ENCODE measurements at regions not wholly inside any gene's neighbourhood (a gene's known extent, or its start where the extent isn't known, plus 50 kb on each side); places are given as distances from the start of the nearest gene placed in this dataset.

DNA sequence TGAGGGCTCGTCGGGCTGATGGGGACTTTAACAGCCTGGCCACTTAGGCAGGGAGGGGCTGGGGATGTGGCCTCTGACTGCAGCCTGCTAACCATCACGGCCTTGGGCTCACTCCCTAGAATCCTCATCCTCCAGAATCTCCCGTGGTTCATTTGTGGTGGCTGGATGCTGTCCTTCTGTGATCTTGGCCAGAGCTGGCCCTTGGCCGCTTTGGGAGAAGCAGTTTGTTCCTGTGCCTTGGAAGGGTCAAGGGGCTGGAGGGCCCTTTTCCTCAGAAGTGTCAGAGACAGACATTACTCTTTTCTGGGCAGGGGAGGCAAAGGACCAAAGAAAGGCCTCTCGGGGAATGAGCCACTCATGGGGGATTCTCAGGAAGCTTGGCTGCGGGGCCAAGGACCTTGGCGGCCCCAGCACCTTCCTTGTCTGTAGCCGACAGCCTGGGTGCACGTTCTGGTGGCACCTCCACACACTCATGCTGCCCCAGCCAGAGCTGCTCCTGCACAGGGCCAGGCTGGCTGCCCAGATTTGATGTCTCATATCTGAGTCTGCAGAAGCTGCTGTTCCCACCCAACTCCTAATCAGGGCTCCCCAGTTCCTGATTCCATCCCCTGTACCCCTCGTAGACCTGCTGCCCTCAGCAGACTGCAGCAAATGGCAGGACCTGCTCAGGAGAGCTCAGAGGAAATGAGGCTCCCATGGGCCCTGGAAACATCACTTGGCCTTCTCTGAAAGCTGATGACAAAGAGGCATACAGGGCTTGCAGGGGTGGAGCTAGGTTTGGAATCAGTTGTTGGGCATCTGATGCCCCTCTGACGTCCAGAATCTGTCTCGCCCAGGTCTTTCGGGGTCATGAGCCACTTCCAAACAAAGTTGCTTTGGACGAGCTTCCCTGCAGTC, 107.7 kb downstream of the CTTN start:
- no peak overlapping the region for H3K4me3 ChIP-seq (ENCODE audit: low read length)
- H3K36me3 ChIP-seq (ENCODE audit: insufficient read depth, low read length) = no peaks in the 10 kb centered on the region
- no peak overlapping the region for H2AFZ ChIP-seq (ENCODE audit: low read depth, low read length)
- TF ChIP-seq, protein P1, sequence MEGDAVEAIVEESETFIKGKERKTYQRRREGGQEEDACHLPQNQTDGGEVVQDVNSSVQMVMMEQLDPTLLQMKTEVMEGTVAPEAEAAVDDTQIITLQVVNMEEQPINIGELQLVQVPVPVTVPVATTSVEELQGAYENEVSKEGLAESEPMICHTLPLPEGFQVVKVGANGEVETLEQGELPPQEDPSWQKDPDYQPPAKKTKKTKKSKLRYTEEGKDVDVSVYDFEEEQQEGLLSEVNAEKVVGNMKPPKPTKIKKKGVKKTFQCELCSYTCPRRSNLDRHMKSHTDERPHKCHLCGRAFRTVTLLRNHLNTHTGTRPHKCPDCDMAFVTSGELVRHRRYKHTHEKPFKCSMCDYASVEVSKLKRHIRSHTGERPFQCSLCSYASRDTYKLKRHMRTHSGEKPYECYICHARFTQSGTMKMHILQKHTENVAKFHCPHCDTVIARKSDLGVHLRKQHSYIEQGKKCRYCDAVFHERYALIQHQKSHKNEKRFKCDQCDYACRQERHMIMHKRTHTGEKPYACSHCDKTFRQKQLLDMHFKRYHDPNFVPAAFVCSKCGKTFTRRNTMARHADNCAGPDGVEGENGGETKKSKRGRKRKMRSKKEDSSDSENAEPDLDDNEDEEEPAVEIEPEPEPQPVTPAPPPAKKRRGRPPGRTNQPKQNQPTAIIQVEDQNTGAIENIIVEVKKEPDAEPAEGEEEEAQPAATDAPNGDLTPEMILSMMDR (IDR thresholded peaks at IDR 0.05; ENCODE audit: poor library complexity, severe bottlenecking) = no peak
- TF ChIP-seq EP300 (conservative IDR thresholded peaks at IDR 0.05; ENCODE audit: poor library complexity, severe bottlenecking) (no peak), MXI1 (conservative IDR thresholded peaks at IDR 0.05; ENCODE audit: poor library complexity, severe bottlenecking) (no peak), POLR2AphosphoS5 (IDR thresholded peaks at IDR 0.05) (no peak), SMC3 (conservative IDR thresholded peaks at IDR 0.05; ENCODE audit: poor library complexity) (no peak), RAD21 (conservative IDR thresholded peaks at IDR 0.05) (no peak), TAF1 (IDR thresholded peaks at IDR 0.05; ENCODE audit: low read depth) (no peak), EZH2 (IDR thresholded peaks at IDR 0.05; ENCODE audit: borderline replicate concordance, insufficient read depth, low read length, poor library complexity, severe bottlenecking) (no peak)
- TF ChIP-seq, protein P2, sequence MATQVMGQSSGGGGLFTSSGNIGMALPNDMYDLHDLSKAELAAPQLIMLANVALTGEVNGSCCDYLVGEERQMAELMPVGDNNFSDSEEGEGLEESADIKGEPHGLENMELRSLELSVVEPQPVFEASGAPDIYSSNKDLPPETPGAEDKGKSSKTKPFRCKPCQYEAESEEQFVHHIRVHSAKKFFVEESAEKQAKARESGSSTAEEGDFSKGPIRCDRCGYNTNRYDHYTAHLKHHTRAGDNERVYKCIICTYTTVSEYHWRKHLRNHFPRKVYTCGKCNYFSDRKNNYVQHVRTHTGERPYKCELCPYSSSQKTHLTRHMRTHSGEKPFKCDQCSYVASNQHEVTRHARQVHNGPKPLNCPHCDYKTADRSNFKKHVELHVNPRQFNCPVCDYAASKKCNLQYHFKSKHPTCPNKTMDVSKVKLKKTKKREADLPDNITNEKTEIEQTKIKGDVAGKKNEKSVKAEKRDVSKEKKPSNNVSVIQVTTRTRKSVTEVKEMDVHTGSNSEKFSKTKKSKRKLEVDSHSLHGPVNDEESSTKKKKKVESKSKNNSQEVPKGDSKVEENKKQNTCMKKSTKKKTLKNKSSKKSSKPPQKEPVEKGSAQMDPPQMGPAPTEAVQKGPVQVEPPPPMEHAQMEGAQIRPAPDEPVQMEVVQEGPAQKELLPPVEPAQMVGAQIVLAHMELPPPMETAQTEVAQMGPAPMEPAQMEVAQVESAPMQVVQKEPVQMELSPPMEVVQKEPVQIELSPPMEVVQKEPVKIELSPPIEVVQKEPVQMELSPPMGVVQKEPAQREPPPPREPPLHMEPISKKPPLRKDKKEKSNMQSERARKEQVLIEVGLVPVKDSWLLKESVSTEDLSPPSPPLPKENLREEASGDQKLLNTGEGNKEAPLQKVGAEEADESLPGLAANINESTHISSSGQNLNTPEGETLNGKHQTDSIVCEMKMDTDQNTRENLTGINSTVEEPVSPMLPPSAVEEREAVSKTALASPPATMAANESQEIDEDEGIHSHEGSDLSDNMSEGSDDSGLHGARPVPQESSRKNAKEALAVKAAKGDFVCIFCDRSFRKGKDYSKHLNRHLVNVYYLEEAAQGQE (IDR thresholded peaks at IDR 0.05; ENCODE audit: borderline replicate concordance) = no peak
- no peaks in the 10 kb centered on the region for H3K27me3 ChIP-seq (ENCODE audit: insufficient read depth, low read depth, low read length)
- H3K9me2 ChIP-seq (ENCODE audit: insufficient read depth, low read length) = no peaks in the 10 kb centered on the region
- H3K27ac ChIP-seq (ENCODE audit: low read length) = no peak overlapping the region
- no peaks in the 10 kb centered on the region for H4K20me1 ChIP-seq (ENCODE audit: insufficient read depth)
- no peak overlapping the region for H3K4me2 ChIP-seq (ENCODE audit: low read length)
- H3K79me2 ChIP-seq (replicated peaks; ENCODE audit: insufficient read depth, low read length) = peaks cover 6% of the 10 kb centered on the region
- H3F3A ChIP-seq (ENCODE audit: insufficient read depth, low read length, poor library complexity, severe bottlenecking) = no peaks in the 10 kb centered on the region
- H3K9ac ChIP-seq (ENCODE audit: low read length) = no peak overlapping the region
- H3K9me3 ChIP-seq (ENCODE audit: low read length) = no peaks in the 10 kb centered on the region

DNA sequence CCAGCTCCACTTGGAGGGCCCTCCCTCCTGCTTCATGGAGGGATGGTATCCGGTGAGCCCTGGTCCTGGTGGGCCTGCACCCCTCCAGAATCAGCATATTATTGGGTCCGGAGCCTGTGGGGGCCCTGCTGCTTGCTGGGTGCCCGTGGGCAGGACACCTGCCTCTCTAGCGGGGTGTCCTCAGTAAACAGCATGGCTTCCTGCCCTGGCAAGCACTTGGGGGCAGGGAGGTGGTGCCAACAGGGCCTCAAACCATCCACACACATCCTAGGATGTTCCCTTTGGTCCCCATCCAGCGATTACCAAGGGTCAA, 108.3 kb downstream of the CTTN start:
- Histone ChIP-seq H3K27ac (ENCODE audit: low read length) (no peak overlapping the region), H4K20me1 (ENCODE audit: insufficient read depth) (no peaks in the 10 kb centered on the region), H3K9me2 (ENCODE audit: insufficient read depth, low read length) (no peaks in the 10 kb centered on the region), H3K9ac (ENCODE audit: low read length) (no peak overlapping the region), H3K9me3 (ENCODE audit: low read length) (no peaks in the 10 kb centered on the region), H3K4me2 (ENCODE audit: low read length) (no peak overlapping the region), H3F3A (ENCODE audit: insufficient read depth, low read length, poor library complexity, severe bottlenecking) (no peaks in the 10 kb centered on the region), H3K27me3 (ENCODE audit: insufficient read depth, low read depth, low read length) (no peaks in the 10 kb centered on the region), H3K79me2 (replicated peaks; ENCODE audit: insufficient read depth, low read length) (peaks cover 6% of the 10 kb centered on the region), H3K4me3 (ENCODE audit: low read length) (no peak overlapping the region), H3K36me3 (ENCODE audit: insufficient read depth, low read length) (no peaks in the 10 kb centered on the region), H2AFZ (ENCODE audit: low read depth, low read length) (no peak overlapping the region)
- TF ChIP-seq RAD21 (conservative IDR thresholded peaks at IDR 0.05) (no peak), MXI1 (conservative IDR thresholded peaks at IDR 0.05; ENCODE audit: poor library complexity, severe bottlenecking) (no peak), TAF1 (IDR thresholded peaks at IDR 0.05; ENCODE audit: low read depth) (no peak), POLR2AphosphoS5 (IDR thresholded peaks at IDR 0.05) (no peak), SMC3 (conservative IDR thresholded peaks at IDR 0.05; ENCODE audit: poor library complexity) (no peak), EP300 (conservative IDR thresholded peaks at IDR 0.05; ENCODE audit: poor library complexity, severe bottlenecking) (no peak), EZH2 (IDR thresholded peaks at IDR 0.05; ENCODE audit: borderline replicate concordance, insufficient read depth, low read length, poor library complexity, severe bottlenecking) (no peak)
- TF ChIP-seq, protein P2 (IDR thresholded peaks at IDR 0.05; ENCODE audit: borderline replicate concordance) = no peak
- TF ChIP-seq, protein P1 (IDR thresholded peaks at IDR 0.05; ENCODE audit: poor library complexity, severe bottlenecking) = no peak
